OCI-M1 (cell line): ENCODE measurements at regions not wholly inside any gene's neighbourhood (a gene's known extent, or its start where the extent isn't known, plus 50 kb on each side); places are given as distances from the start of the nearest gene placed in this dataset.
"Not testable (repeated sequence)": the region's sequence is repeated elsewhere in the genome, so short reads cannot be mapped to it uniquely, and the experiment has no call there.

Experiments used
- DNase-seq: peaks from one replicate; lab custom pipeline; 2025; lab: John Stamatoyannopoulos, UW

GRCh38 chr18:38520786-38521185 lies 955.2 kb upstream of the CELF4 start:
- no peak for DNase-seq

- no peak for DNase-seq
Measured at GRCh38 chr18:38502539-38502938, 936.9 kb upstream of the CELF4 start.

- DNase-seq = peak; percentile 52
Measured at GRCh38 chr18:38497266-38497665, 931.7 kb upstream of the CELF4 start.

GRCh38 chr18:38496222-38496793 lies 930.7 kb upstream of the CELF4 start:
- DNase-seq = no peak

- DNase-seq = no peak
Measured at GRCh38 chr18:38494065-38494464, 928.5 kb upstream of the CELF4 start.

- no peak for DNase-seq
Measured at GRCh38 chr18:38491195-38491594, 925.6 kb upstream of the CELF4 start.

- DNase-seq = not testable (repeated sequence)
Measured at GRCh38 chr18:38489721-38490120, 924.1 kb upstream of the CELF4 start.

GRCh38 chr18:38487521-38487920 lies 921.9 kb upstream of the CELF4 start:
- no peak for DNase-seq

GRCh38 chr18:38483326-38483725 lies 917.7 kb upstream of the CELF4 start:
- DNase-seq = no peak

GRCh38 chr18:38481576-38481975 lies 916.0 kb upstream of the CELF4 start:
- no peak for DNase-seq

- DNase-seq = peak; percentile 39
Measured at GRCh38 chr18:38475686-38476085, 910.1 kb upstream of the CELF4 start.

GRCh38 chr18:38473535-38473934 lies 907.9 kb upstream of the CELF4 start:
- DNase-seq = no peak

- no peak for DNase-seq
Measured at GRCh38 chr18:38470421-38470820, 904.8 kb upstream of the CELF4 start.

- DNase-seq = no peak
Measured at GRCh38 chr18:38466426-38466825, 900.8 kb upstream of the CELF4 start.

GRCh38 chr18:38464024-38464423 lies 898.4 kb upstream of the CELF4 start:
- DNase-seq = no peak

GRCh38 chr18:38460657-38461056 lies 895.1 kb upstream of the CELF4 start:
- DNase-seq = no peak

- DNase-seq = no peak
Measured at GRCh38 chr18:38459131-38459994, 893.8 kb upstream of the CELF4 start.

GRCh38 chr18:38458698-38459097 lies 893.1 kb upstream of the CELF4 start:
- DNase-seq = peak; percentile 37

GRCh38 chr18:38456253-38456652 lies 890.7 kb upstream of the CELF4 start:
- DNase-seq = no peak

GRCh38 chr18:38454764-38455469 lies 889.3 kb upstream of the CELF4 start:
- DNase-seq = no peak

GRCh38 chr18:38453880-38454279 lies 888.3 kb upstream of the CELF4 start:
- no peak for DNase-seq

- DNase-seq = peak; percentile 50
Measured at GRCh38 chr18:38450876-38451275, 885.3 kb upstream of the CELF4 start.

- no peak for DNase-seq
Measured at GRCh38 chr18:38445804-38446145, 880.2 kb upstream of the CELF4 start.
